Hepatocyte (in vitro differentiated cells): ENCODE measurements at regions not wholly inside any gene's neighbourhood (a gene's known extent, or its start where the extent isn't known, plus 50 kb on each side); places are given as distances from the start of the nearest gene placed in this dataset.

Experiments
- DNase-seq: peaks from one replicate; pipeline ENCODE4 v3.0.0-alpha.2; 2016; ENCODE audit warnings: low spot score
- H2AFZ ChIP-seq: fragments of 200-600 bp; sonication (generic); 2 replicates; pipeline ENCODE4 v1.6.0; 2016; ENCODE audit warnings: antibody characterized with exemption, mild to moderate bottlenecking
- H3K27ac ChIP-seq: fragments of 200-600 bp; sonication (generic); 2 replicates; pipeline ENCODE4 v1.5.1; 2016; ENCODE audit warnings: mild to moderate bottlenecking
- H3K27me3 ChIP-seq: fragments of 200-600 bp; sonication (generic); 2 replicates; pipeline ENCODE4 v1.6.1; 2016
- H3K36me3 ChIP-seq: fragments of 200-600 bp; sonication (generic); replicated peaks from 2 replicates; pipeline ENCODE4 v1.5.1; 2016; ENCODE audit warnings: low read depth; ENCODE audit not compliant: insufficient read depth
- H3K4me1 ChIP-seq: fragments of 200-600 bp; sonication (generic); 2 replicates; pipeline ENCODE4 v1.5.1; 2016; ENCODE audit warnings: mild to moderate bottlenecking, moderate library complexity; ENCODE audit not compliant: insufficient read depth
- H3K4me2 ChIP-seq: fragments of 200-600 bp; sonication (generic); 2 replicates; pipeline ENCODE4 v1.6.0; 2016
- H3K4me3 ChIP-seq: fragments of 200-600 bp; sonication (generic); 2 replicates; pipeline ENCODE4 v1.5.1; 2016; ENCODE audit warnings: mild to moderate bottlenecking
- H3K79me2 ChIP-seq: fragments of 200-600 bp; sonication (generic); 2 replicates; pipeline ENCODE4 v1.6.0; 2017; ENCODE audit warnings: mild to moderate bottlenecking
- H3K9me2 ChIP-seq: fragments of 200-600 bp; sonication (generic); replicated peaks from 2 replicates; pipeline ENCODE4 v1.6.0; 2017; ENCODE audit warnings: mild to moderate bottlenecking; ENCODE audit not compliant: insufficient read depth
- H3K9me3 ChIP-seq: fragments of 200-600 bp; sonication (generic); 2 replicates; pipeline ENCODE4 v1.5.1; 2016; ENCODE audit warnings: low read depth, mild to moderate bottlenecking
- H4K20me1 ChIP-seq: fragments of 200-600 bp; sonication (generic); 2 replicates; pipeline ENCODE4 v1.6.0; 2016; ENCODE audit warnings: mild to moderate bottlenecking; ENCODE audit not compliant: insufficient read depth, poor library complexity, severe bottlenecking
- EZH2 ChIP-seq: fragments of 200-600 bp; sonication (generic); IDR thresholded peaks from 2 replicates; pipeline ENCODE4 v1.6.1; 2016; ENCODE audit warnings: antibody characterized with exemption, mild to moderate bottlenecking, borderline replicate concordance
- EZH2phosphoT487 ChIP-seq: fragments of 200-600 bp; sonication (generic); IDR thresholded peaks from one replicate; pipeline ENCODE4 v1.6.1; 2018; ENCODE audit warnings: antibody characterized with exemption, mild to moderate bottlenecking, low read depth, moderate library complexity; ENCODE audit not compliant: unreplicated experiment, severe bottlenecking
- WGBS: methylation state at CpG from one replicate; pipeline ENCODE4 v1.1.6; 2016; ENCODE audit warnings: low lambda C conversion rate; ENCODE audit errors: missing lambda C conversion rate; 5-methylcytosine and 5-hydroxymethylcytosine counted together
- TF ChIP-seq, protein P1 (sequence below): fragments of 200-600 bp; sonication (generic); IDR thresholded peaks from 2 replicates; pipeline ENCODE4 v1.5.1; 2016; ENCODE audit warnings: antibody characterized with exemption, mild to moderate bottlenecking; ENCODE audit not compliant: poor library complexity

DNA sequence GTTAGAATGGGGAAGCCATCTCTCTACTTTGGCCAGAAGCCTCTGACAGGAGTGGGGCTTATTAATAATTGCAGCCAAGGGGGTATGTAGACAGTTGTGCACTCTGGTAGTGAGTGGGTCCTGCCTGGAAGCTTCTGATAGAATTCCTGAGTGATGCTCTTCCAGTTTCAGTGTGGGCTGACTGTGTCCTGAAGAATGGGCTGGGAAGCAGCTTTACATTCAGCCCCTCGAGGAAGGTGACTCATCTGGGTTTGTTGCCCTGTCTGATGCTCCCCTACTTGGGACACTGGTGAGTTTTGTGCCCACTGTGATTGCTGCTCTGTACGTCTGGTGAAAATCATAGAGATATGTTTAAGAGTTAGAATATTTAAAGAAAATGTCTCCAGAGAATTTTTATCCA lies 444.7 kb upstream of the RBMS3 start:
- H4K20me1 ChIP-seq, result no peaks in the 10 kb centered on the region
- H2AFZ ChIP-seq, result no peak overlapping the region
- 67% methylated on average over 2 of the region's 2 CpGs for WGBS
- no peaks in the 10 kb centered on the region for H3K4me1 ChIP-seq
- no peaks in the 10 kb centered on the region for H3K79me2 ChIP-seq
- no peak for DNase-seq
- H3K36me3 ChIP-seq, result no peaks in the 10 kb centered on the region
- no peaks in the 10 kb centered on the region for H3K9me2 ChIP-seq
- no peak overlapping the region for H3K4me2 ChIP-seq
- no peak overlapping the region for H3K27ac ChIP-seq
- TF ChIP-seq, protein P1, sequence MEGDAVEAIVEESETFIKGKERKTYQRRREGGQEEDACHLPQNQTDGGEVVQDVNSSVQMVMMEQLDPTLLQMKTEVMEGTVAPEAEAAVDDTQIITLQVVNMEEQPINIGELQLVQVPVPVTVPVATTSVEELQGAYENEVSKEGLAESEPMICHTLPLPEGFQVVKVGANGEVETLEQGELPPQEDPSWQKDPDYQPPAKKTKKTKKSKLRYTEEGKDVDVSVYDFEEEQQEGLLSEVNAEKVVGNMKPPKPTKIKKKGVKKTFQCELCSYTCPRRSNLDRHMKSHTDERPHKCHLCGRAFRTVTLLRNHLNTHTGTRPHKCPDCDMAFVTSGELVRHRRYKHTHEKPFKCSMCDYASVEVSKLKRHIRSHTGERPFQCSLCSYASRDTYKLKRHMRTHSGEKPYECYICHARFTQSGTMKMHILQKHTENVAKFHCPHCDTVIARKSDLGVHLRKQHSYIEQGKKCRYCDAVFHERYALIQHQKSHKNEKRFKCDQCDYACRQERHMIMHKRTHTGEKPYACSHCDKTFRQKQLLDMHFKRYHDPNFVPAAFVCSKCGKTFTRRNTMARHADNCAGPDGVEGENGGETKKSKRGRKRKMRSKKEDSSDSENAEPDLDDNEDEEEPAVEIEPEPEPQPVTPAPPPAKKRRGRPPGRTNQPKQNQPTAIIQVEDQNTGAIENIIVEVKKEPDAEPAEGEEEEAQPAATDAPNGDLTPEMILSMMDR, result no peak
- TF ChIP-seq EZH2phosphoT487 (no peak), EZH2 (no peak)
- no peaks in the 10 kb centered on the region for H3K9me3 ChIP-seq
- peaks cover 7% of the 10 kb centered on the region for H3K27me3 ChIP-seq
- H3K4me3 ChIP-seq, result no peak overlapping the region

DNA sequence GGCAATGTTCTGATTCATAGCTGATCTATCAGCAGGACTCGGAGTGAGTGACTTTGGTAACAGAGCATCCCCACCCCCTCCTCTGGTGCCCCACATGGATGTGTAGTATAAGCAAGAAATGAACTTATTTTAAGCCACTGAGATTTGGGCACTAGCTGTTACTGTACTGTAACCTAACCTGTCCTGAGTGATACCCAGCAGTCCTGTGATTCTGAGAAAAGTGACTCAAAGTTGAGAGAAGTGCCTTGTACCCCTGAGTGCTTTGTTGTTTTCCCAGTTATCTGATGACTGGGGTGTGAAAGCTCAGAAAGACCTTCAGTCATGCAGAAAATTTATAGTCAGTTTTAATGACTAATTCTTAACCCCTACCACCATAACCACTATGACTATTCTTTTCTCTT lies 439.9 kb upstream of the RBMS3 start:
- Histone ChIP-seq H2AFZ (no peak overlapping the region), H3K36me3 (no peaks in the 10 kb centered on the region), H3K27ac (no peak overlapping the region), H3K27me3 (peaks cover 1% of the 10 kb centered on the region), H3K9me2 (no peaks in the 10 kb centered on the region), H3K4me2 (no peak overlapping the region), H3K79me2 (no peaks in the 10 kb centered on the region), H3K9me3 (no peaks in the 10 kb centered on the region), H3K4me3 (no peak overlapping the region), H4K20me1 (no peaks in the 10 kb centered on the region), H3K4me1 (no peaks in the 10 kb centered on the region)
- DNase-seq, result no peak
- WGBS, result 77% methylated on average over 1 of the region's 1 CpG
- TF ChIP-seq EZH2 (no peak), EZH2phosphoT487 (no peak)
- TF ChIP-seq, protein P1, result no peak

DNA sequence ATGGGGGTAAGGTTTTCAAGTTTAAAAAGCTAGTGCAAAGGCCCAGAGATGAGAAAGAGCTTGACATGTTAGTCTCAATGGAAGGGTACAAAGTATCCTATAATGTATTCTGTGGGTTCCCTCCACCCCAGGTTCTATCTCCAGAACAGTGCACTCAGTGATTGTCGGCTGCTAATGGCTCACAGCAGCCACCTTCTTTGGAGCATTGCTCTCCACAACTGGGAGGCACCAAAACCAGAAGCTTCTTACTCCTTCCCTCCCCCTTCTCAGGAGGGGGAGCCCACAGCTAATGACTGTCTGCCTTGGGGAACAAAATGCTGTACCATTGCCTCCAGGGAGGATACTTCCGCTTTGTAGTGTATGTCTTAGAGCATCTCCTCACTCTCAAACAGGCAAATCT lies 439.4 kb upstream of the RBMS3 start:
- no peaks in the 10 kb centered on the region for H3K36me3 ChIP-seq
- H3K27ac ChIP-seq, result no peak overlapping the region
- H3K79me2 ChIP-seq, result no peaks in the 10 kb centered on the region
- H3K4me3 ChIP-seq, result no peak overlapping the region
- no peaks in the 10 kb centered on the region for H3K9me3 ChIP-seq
- H3K4me1 ChIP-seq, result no peaks in the 10 kb centered on the region
- no peaks in the 10 kb centered on the region for H3K9me2 ChIP-seq
- no peak overlapping the region for H2AFZ ChIP-seq
- H3K4me2 ChIP-seq, result no peak overlapping the region
- no peak for DNase-seq
- 50% methylated on average over 2 of the region's 2 CpGs for WGBS
- TF ChIP-seq, protein P1, result no peak
- TF ChIP-seq EZH2phosphoT487 (no peak), EZH2 (no peak)
- H3K27me3 ChIP-seq, result no peaks in the 10 kb centered on the region
- H4K20me1 ChIP-seq, result no peaks in the 10 kb centered on the region
